HFFc6 (cell line): ENCODE measurements at regions not wholly inside any gene's neighbourhood (a gene's known extent, or its start where the extent isn't known, plus 50 kb on each side); places are given as distances from the start of the nearest gene placed in this dataset.

Source experiments
- DNase-seq: peaks from one replicate; pipeline ENCODE4 v3.0.0-alpha.2; 2018
- H3K27ac Mint-ChIP-seq: 2 replicates; pipeline ENCODE4 v1.8.0; 2020; ENCODE audit warnings: mild to moderate bottlenecking, mixed read lengths
- H3K27me3 Mint-ChIP-seq: 2 replicates; pipeline ENCODE4 v1.8.0; 2021; ENCODE audit warnings: mild to moderate bottlenecking, moderate library complexity, mixed read lengths; ENCODE audit not compliant: insufficient read depth
- H3K36me3 Mint-ChIP-seq: 2 replicates; pipeline ENCODE4 v1.8.0; 2021; ENCODE audit warnings: low read depth, mixed read lengths
- H3K4me1 Mint-ChIP-seq: 2 replicates; pipeline ENCODE4 v1.8.0; 2020; ENCODE audit warnings: low read depth, mixed read lengths
- H3K4me3 Mint-ChIP-seq: 2 replicates; pipeline ENCODE4 v1.8.0; 2020; ENCODE audit warnings: mild to moderate bottlenecking, moderate library complexity, mixed read lengths
- H3K9me3 Mint-ChIP-seq: 2 replicates; pipeline ENCODE4 v1.8.0; 2020; ENCODE audit warnings: mild to moderate bottlenecking, mixed read lengths
- TF ChIP-seq, protein P1 (sequence below): fragments of 200-600 bp; sonication (generic); IDR thresholded peaks from 2 replicates; pipeline ENCODE4 v1.5.0; 2021; ENCODE audit warnings: antibody characterized with exemption, mild to moderate bottlenecking

DNA sequence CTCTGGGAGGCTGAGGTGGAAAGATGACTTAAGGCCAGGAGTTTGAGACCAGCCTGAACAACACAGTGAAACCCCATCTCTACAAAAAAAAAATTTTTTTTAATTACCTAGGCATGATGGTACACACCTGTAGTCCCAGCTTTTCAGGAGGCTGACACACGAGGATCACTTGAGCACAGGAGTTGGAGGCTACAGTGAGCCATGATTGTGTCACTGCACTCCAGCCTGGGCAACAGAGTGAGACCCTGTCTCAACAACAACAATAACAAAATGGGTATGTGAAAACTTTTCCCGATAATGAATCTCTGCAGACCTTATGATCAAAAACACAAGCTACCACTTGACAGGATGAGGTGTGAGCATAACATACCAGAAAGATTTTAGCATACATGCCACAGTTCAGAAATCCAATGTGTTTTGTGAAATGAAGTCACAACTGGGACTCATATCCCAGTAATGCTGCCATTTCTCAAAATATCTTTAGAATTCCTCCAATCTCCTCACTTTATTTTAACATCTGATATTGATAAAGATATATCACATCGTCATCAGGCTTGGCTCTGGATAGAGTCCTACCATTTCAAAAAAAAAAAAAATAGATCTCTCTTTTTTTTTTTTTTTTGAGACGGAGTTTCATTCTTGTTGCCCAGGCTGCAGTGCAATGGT is 74.0 kb upstream of the PELI1 start:
- H3K27me3 Mint-ChIP-seq, result peaks cover 30% of the 10 kb centered on the region
- TF ChIP-seq, protein P1, sequence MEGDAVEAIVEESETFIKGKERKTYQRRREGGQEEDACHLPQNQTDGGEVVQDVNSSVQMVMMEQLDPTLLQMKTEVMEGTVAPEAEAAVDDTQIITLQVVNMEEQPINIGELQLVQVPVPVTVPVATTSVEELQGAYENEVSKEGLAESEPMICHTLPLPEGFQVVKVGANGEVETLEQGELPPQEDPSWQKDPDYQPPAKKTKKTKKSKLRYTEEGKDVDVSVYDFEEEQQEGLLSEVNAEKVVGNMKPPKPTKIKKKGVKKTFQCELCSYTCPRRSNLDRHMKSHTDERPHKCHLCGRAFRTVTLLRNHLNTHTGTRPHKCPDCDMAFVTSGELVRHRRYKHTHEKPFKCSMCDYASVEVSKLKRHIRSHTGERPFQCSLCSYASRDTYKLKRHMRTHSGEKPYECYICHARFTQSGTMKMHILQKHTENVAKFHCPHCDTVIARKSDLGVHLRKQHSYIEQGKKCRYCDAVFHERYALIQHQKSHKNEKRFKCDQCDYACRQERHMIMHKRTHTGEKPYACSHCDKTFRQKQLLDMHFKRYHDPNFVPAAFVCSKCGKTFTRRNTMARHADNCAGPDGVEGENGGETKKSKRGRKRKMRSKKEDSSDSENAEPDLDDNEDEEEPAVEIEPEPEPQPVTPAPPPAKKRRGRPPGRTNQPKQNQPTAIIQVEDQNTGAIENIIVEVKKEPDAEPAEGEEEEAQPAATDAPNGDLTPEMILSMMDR, result no peak
- no peaks in the 10 kb centered on the region for H3K36me3 Mint-ChIP-seq
- no peak overlapping the region for H3K4me3 Mint-ChIP-seq
- no peaks in the 10 kb centered on the region for H3K9me3 Mint-ChIP-seq
- no peaks in the 10 kb centered on the region for H3K4me1 Mint-ChIP-seq
- H3K27ac Mint-ChIP-seq, result no peak overlapping the region
- DNase-seq, result no peak

DNA sequence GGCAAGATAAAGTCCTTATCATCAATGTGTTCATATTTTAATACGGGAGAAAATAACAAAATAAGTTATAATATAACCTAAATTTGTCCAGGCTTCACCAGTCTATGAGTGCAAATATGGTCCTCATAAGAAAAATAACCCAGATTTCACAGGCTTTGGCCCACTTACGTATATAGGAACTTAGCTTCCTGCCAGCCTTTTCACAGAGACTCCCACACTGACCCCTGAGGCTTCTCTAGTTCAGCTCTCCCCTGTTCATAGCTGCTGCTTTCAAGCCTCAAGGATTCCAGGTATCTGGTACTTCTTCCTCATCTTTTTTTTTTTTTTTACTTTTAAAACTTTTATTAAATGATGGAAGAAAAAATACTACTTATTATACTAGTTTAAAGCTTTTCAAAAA is 74.9 kb upstream of the PELI1 start:
- no peak overlapping the region for H3K27ac Mint-ChIP-seq
- TF ChIP-seq, protein P1, result no peak

DNA sequence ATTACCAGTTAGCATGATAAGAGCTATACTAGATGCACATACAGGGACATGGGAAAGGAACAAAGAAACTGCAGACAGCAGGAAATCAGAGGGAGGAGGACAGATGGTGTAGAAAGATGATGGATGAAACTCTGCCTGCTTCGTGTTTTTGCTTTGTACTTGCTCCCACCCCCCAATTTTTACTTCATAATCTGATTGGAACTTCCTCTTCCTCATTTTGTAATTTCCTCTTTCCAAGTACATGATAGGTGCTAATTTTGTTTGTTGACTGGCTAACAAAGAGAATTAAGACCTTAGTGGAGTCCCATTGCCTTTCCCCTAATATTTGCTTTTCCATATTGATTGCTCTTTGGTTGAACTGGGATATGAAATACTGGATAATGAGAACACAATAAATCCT is 76.0 kb upstream of the PELI1 start:
- Mint-ChIP-seq H3K36me3 (no peaks in the 10 kb centered on the region), H3K27me3 (peaks cover 34% of the 10 kb centered on the region), H3K4me1 (no peaks in the 10 kb centered on the region; the same call in 1 of the 2 replicates), H3K27ac (no peak overlapping the region), H3K9me3 (no peaks in the 10 kb centered on the region), H3K4me3 (no peak overlapping the region)
- no peak for DNase-seq
- TF ChIP-seq, protein P1, result no peak

More for the DNA sequence above, 74.9 kb upstream of the PELI1 start:
- no peak overlapping the region for H3K4me3 Mint-ChIP-seq
- no peaks in the 10 kb centered on the region for H3K9me3 Mint-ChIP-seq
- H3K36me3 Mint-ChIP-seq, result no peaks in the 10 kb centered on the region
- H3K27me3 Mint-ChIP-seq, result peaks cover 30% of the 10 kb centered on the region
- DNase-seq, result no peak
- H3K4me1 Mint-ChIP-seq, result no peaks in the 10 kb centered on the region

DNA sequence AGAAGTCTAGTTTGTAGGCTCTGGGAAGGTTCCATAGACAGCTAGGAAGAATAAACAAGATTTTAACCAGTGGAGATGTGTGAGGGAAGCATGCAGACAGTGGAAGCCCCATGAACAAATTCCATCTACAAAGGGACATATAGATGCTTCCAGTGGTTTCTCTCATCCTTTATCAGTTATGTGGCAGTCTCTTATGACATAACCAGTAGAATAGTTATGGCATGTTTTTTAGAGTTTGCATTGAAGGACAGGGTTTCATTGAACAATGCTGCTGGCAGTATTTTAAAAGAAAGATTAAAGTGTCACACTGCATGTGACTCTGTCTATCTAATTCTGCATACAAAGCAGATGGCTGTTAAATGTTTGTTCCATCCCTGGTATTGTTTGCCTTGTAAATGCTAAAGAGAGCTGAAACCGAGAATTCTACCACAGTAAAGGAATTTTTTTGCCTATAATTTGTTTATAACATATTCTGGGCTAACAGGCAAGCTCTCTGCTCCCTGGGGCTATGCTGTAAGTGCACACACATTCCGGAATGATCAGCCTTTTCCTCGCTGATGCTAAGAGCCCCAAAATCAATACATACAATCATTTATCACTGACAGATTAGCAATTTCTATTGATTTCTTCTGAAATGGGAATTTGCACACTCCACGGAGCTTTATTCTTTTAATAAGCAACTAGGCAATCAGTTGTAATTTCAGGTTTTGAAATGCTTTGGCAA is 76.8 kb upstream of the PELI1 start:
- Mint-ChIP-seq H3K36me3 (no peaks in the 10 kb centered on the region), H3K27me3 (peaks cover 34% of the 10 kb centered on the region), H3K27ac (no peak overlapping the region), H3K4me1 (peaks cover 7% of the 10 kb centered on the region), H3K4me3 (no peak overlapping the region), H3K9me3 (no peaks in the 10 kb centered on the region)
- DNase-seq, result no peak
- TF ChIP-seq, protein P1, result no peak

DNA sequence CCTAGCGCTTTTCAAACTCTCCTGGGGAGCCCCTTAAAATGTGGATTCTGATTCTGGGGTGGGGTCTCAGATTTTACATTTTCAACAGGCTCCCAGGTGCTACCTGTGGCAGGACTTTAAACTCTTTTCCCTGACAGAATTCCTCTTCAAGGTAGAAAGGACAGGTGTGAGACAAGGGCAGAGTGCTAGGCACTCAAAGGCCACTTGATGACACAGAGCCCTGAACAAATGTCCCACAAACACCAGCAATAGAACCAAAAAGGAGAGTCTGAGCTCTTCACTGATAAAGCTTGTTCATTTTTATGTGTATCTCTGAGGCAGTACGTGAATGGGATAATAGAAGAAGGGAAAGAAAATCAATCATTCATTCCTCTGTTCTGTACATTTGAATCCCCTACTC is 77.7 kb upstream of the PELI1 start:
- no peak overlapping the region for H3K4me3 Mint-ChIP-seq
- DNase-seq, result no peak
- no peaks in the 10 kb centered on the region for H3K9me3 Mint-ChIP-seq
- no peak overlapping the region for H3K27ac Mint-ChIP-seq
- TF ChIP-seq, protein P1, result no peak
- H3K27me3 Mint-ChIP-seq, result peaks cover 30% of the 10 kb centered on the region
- peaks cover 7% of the 10 kb centered on the region for H3K4me1 Mint-ChIP-seq
- H3K36me3 Mint-ChIP-seq, result no peaks in the 10 kb centered on the region
